Mucosa of rectum (tissue), 2 donors: ENCODE measurements at regions not wholly inside any gene's neighbourhood (a gene's known extent, or its start where the extent isn't known, plus 50 kb on each side); places are given as distances from the start of the nearest gene placed in this dataset.

Experiments
- H3K27ac ChIP-seq, 2 donors: one replicate each; pipeline ENCODE4 v1.7.0; 2013; ENCODE audit warnings: inconsistent platforms in 2 of 2, low read depth in 2 of 2, low read length in 2 of 2
- H3K27me3 ChIP-seq, 2 donors: one replicate each; pipeline ENCODE4 v1.7.0; 2013; ENCODE audit warnings: low read length in 2 of 2; ENCODE audit not compliant: control insufficient read depth in 2 of 2, insufficient read depth in 2 of 2
- H3K36me3 ChIP-seq, 2 donors: one replicate each; pipeline ENCODE4 v1.7.0; 2013; ENCODE audit warnings: low read length in 2 of 2; ENCODE audit not compliant: control insufficient read depth in 2 of 2, insufficient read depth in 2 of 2
- H3K4me1 ChIP-seq, 2 donors: one replicate each; pipeline ENCODE4 v1.7.0; 2013; ENCODE audit warnings: low read length in 2 of 2, mild to moderate bottlenecking in 1 of 2; ENCODE audit not compliant: control insufficient read depth in 2 of 2, insufficient read depth in 2 of 2
- H3K4me3 ChIP-seq, 2 donors: one replicate each; pipeline ENCODE4 v1.7.0; 2013; ENCODE audit warnings: low read length in 2 of 2
- H3K9ac ChIP-seq, 2 donors: one replicate each; pipeline ENCODE4 v1.7.0; 2013; ENCODE audit warnings: low read length in 2 of 2, low read depth in 1 of 2, mild to moderate bottlenecking in 1 of 2
- H3K9me3 ChIP-seq, 2 donors: one replicate each; pipeline ENCODE4 v1.7.0; 2013; ENCODE audit warnings: low read length in 2 of 2; ENCODE audit not compliant: control insufficient read depth in 2 of 2
- donor health status: healthy.
- donor health status: Normal muscosa, but diverticular disease.

GRCh38 chr1:60292140-60292539, 218.6 kb upstream of the C1orf87 start:
- Histone ChIP-seq H3K4me3 (no peak overlapping the region), H3K27ac (no peak overlapping the region)

GRCh38 chr1:60290393-60290792, 216.8 kb upstream of the C1orf87 start:
- no peak overlapping the region for H3K4me3 ChIP-seq
- no peak overlapping the region for H3K9ac ChIP-seq
- H3K9me3 ChIP-seq, result no peaks in the 10 kb centered on the region
- H3K36me3 ChIP-seq, result no peaks in the 10 kb centered on the region
- no peaks in the 10 kb centered on the region for H3K27me3 ChIP-seq
- no peaks in the 10 kb centered on the region for H3K4me1 ChIP-seq
- H3K27ac ChIP-seq, result no peak overlapping the region

More at GRCh38 chr1:60292140-60292539, 218.6 kb upstream of the C1orf87 start:
- no peaks in the 10 kb centered on the region for H3K4me1 ChIP-seq
- H3K36me3 ChIP-seq, result no peaks in the 10 kb centered on the region
- no peak overlapping the region for H3K9ac ChIP-seq
- H3K27me3 ChIP-seq, result no peaks in the 10 kb centered on the region
- no peaks in the 10 kb centered on the region for H3K9me3 ChIP-seq

- no peaks in the 10 kb centered on the region for H3K27me3 ChIP-seq
- H3K4me3 ChIP-seq, result no peak overlapping the region
- no peak overlapping the region for H3K9ac ChIP-seq
- no peak overlapping the region for H3K27ac ChIP-seq
- H3K9me3 ChIP-seq, result no peaks in the 10 kb centered on the region
- H3K4me1 ChIP-seq, result no peaks in the 10 kb centered on the region
- H3K36me3 ChIP-seq, result no peaks in the 10 kb centered on the region
Observed at GRCh38 chr1:60287536-60287935, 214.0 kb upstream of the C1orf87 start.

- no peak overlapping the region for H3K9ac ChIP-seq
- H3K9me3 ChIP-seq, result no peaks in the 10 kb centered on the region
- H3K27me3 ChIP-seq, result no peaks in the 10 kb centered on the region
- no peak overlapping the region for H3K27ac ChIP-seq
- no peak overlapping the region for H3K4me3 ChIP-seq
- peaks cover 0 to 2% of the 10 kb centered on the region in 2 donors for H3K4me1 ChIP-seq
- H3K36me3 ChIP-seq, result no peaks in the 10 kb centered on the region
Observed at GRCh38 chr1:60283690-60284089, 210.1 kb upstream of the C1orf87 start.

- H3K9ac ChIP-seq, result no peak overlapping the region
- H3K4me3 ChIP-seq, result no peak overlapping the region
- peaks cover 0 to 2% of the 10 kb centered on the region in 2 donors for H3K4me1 ChIP-seq
- no peaks in the 10 kb centered on the region for H3K27me3 ChIP-seq
- no peaks in the 10 kb centered on the region for H3K36me3 ChIP-seq
- H3K27ac ChIP-seq, result no peak overlapping the region
- H3K9me3 ChIP-seq, result no peaks in the 10 kb centered on the region
Observed at GRCh38 chr1:60281360-60281932, 207.9 kb upstream of the C1orf87 start.

- Histone ChIP-seq H3K36me3 (no peaks in the 10 kb centered on the region), H3K4me3 (no peak overlapping the region), H3K27me3 (no peaks in the 10 kb centered on the region), H3K9ac (no peak overlapping the region), H3K27ac (no peak overlapping the region), H3K4me1 (peaks cover 0 to 2% of the 10 kb centered on the region in 2 donors), H3K9me3 (no peaks in the 10 kb centered on the region)
Observed at GRCh38 chr1:60280819-60281218, 207.2 kb upstream of the C1orf87 start.

GRCh38 chr1:60280256-60280655, 206.7 kb upstream of the C1orf87 start:
- Histone ChIP-seq H3K4me1 (peaks cover 0 to 2% of the 10 kb centered on the region in 2 donors), H3K36me3 (no peaks in the 10 kb centered on the region), H3K9me3 (no peaks in the 10 kb centered on the region), H3K27me3 (no peaks in the 10 kb centered on the region), H3K27ac (no peak overlapping the region), H3K4me3 (no peak overlapping the region), H3K9ac (no peak overlapping the region)

- H3K4me3 ChIP-seq, result no peak overlapping the region
- H3K36me3 ChIP-seq, result no peaks in the 10 kb centered on the region
- H3K27ac ChIP-seq, result no peak overlapping the region
- H3K9me3 ChIP-seq, result no peaks in the 10 kb centered on the region
- peaks cover 0 to 2% of the 10 kb centered on the region in 2 donors for H3K4me1 ChIP-seq
- H3K9ac ChIP-seq, result no peak overlapping the region
- no peaks in the 10 kb centered on the region for H3K27me3 ChIP-seq
Observed at GRCh38 chr1:60279798-60280197, 206.2 kb upstream of the C1orf87 start.

GRCh38 chr1:60277269-60277668, 203.7 kb upstream of the C1orf87 start:
- Histone ChIP-seq H3K4me1 (peaks cover 0 to 2% of the 10 kb centered on the region in 2 donors), H3K4me3 (no peak overlapping the region), H3K9ac (no peak overlapping the region), H3K27ac (no peak overlapping the region), H3K36me3 (no peaks in the 10 kb centered on the region), H3K27me3 (no peaks in the 10 kb centered on the region), H3K9me3 (no peaks in the 10 kb centered on the region)

- Histone ChIP-seq H3K9me3 (no peaks in the 10 kb centered on the region), H3K27me3 (no peaks in the 10 kb centered on the region), H3K9ac (no peak overlapping the region), H3K4me3 (no peak overlapping the region), H3K36me3 (no peaks in the 10 kb centered on the region), H3K27ac (no peak overlapping the region), H3K4me1 (no peaks in the 10 kb centered on the region)
Observed at GRCh38 chr1:60274422-60275290, 201.1 kb upstream of the C1orf87 start.
